Mesenchymal stem cell (in vitro differentiated cells and primary cell): ENCODE measurements at regions not wholly inside any gene's neighbourhood (a gene's known extent, or its start where the extent isn't known, plus 50 kb on each side); places are given as distances from the start of the nearest gene placed in this dataset.

Source experiments
- DNase-seq: peaks from one replicate; pipeline ENCODE4 v3.0.0-alpha.2; 2013
- H2AFZ ChIP-seq: one replicate; pipeline ENCODE4 v1.6.1; 2013; ENCODE audit warnings: low read depth, mild to moderate bottlenecking, control low read depth, inconsistent platforms, low read length, moderate library complexity
- H2AK5ac ChIP-seq: 2 replicates; pipeline ENCODE4 v1.6.1; 2013; ENCODE audit warnings: low read length, moderate library complexity, mild to moderate bottlenecking, inconsistent platforms; ENCODE audit not compliant: severe bottlenecking
- H2BK120ac ChIP-seq: one replicate; pipeline ENCODE4 v1.6.1; 2013; ENCODE audit warnings: low read depth, mild to moderate bottlenecking, inconsistent platforms, low read length, moderate library complexity
- H2BK12ac ChIP-seq, 2 experiments: one replicate each; pipeline ENCODE4 v1.6.1; 2013; ENCODE audit warnings: inconsistent platforms in 2 of 2, low read length in 2 of 2, mild to moderate bottlenecking in 2 of 2, moderate library complexity in 2 of 2, control low read depth in 1 of 2
- H2BK15ac ChIP-seq: one replicate; pipeline ENCODE4 v1.6.1; 2013; ENCODE audit warnings: mild to moderate bottlenecking, low read depth, inconsistent platforms; ENCODE audit not compliant: poor library complexity, severe bottlenecking
- H2BK5ac ChIP-seq: 2 replicates; pipeline ENCODE4 v1.6.1; 2013; ENCODE audit warnings: low read depth, mild to moderate bottlenecking, low read length, control low read depth, inconsistent platforms; ENCODE audit not compliant: poor library complexity, severe bottlenecking
- H3K14ac ChIP-seq, 2 experiments: one replicate each; pipeline ENCODE4 v1.6.1; 2013; ENCODE audit warnings: inconsistent platforms in 2 of 2, low read length in 2 of 2, control low read depth in 1 of 2, mild to moderate bottlenecking in 1 of 2, moderate library complexity in 1 of 2
- H3K18ac ChIP-seq, 2 experiments: one replicate each; pipeline ENCODE4 v1.6.1; 2013; ENCODE audit warnings: inconsistent platforms in 2 of 2, low read length in 2 of 2, control low read depth in 1 of 2, low read depth in 1 of 2, mild to moderate bottlenecking in 1 of 2
- H3K23ac ChIP-seq, 2 experiments: one replicate each; pipeline ENCODE4 v1.6.1; 2013; ENCODE audit warnings: inconsistent platforms in 2 of 2, low read length in 2 of 2, mild to moderate bottlenecking in 2 of 2, moderate library complexity in 2 of 2, control low read depth in 1 of 2
- H3K27ac ChIP-seq: 2 replicates; pipeline ENCODE4 v1.5.1; 2013; ENCODE audit warnings: mild to moderate bottlenecking, moderate library complexity, low read length, control low read depth, inconsistent platforms; ENCODE audit not compliant: poor library complexity, severe bottlenecking
- H3K27me3 ChIP-seq, 2 experiments: 2 replicates each; pipeline versions ENCODE4 v1.6.1 to v1.7.0; 2013; ENCODE audit warnings: low read length in 2 of 2, mild to moderate bottlenecking in 2 of 2, moderate library complexity in 2 of 2, control low read depth in 1 of 2, inconsistent platforms in 1 of 2; ENCODE audit not compliant: control insufficient read depth in 1 of 2, insufficient read depth in 1 of 2
- H3K36me3 ChIP-seq, 2 experiments: 2 replicates each; pipeline versions ENCODE4 v1.6.1 to v1.7.0; 2013; ENCODE audit warnings: low read length in 2 of 2, control low read depth in 1 of 2, inconsistent platforms in 1 of 2, low read depth in 1 of 2, mild to moderate bottlenecking in 1 of 2; ENCODE audit not compliant: insufficient read depth in 2 of 2, control insufficient read depth in 1 of 2
- H3K4ac ChIP-seq, 2 experiments: one replicate each; pipeline ENCODE4 v1.6.1; 2013; ENCODE audit warnings: inconsistent platforms in 2 of 2, low read length in 2 of 2, mild to moderate bottlenecking in 2 of 2, moderate library complexity in 2 of 2, control low read depth in 1 of 2, low read depth in 1 of 2
- H3K4me1 ChIP-seq: 2 replicates; pipeline ENCODE4 v1.6.1; 2013; ENCODE audit warnings: low read depth, low read length, control low read depth; ENCODE audit not compliant: control insufficient read depth, insufficient read depth
- H3K4me2 ChIP-seq: 2 replicates; pipeline ENCODE4 v1.6.1; 2013; ENCODE audit warnings: low read length, mild to moderate bottlenecking, inconsistent platforms; ENCODE audit not compliant: poor library complexity, severe bottlenecking
- H3K4me3 ChIP-seq, 2 experiments: 2 replicates each; pipeline versions ENCODE4 v1.5.1 to v1.7.0; 2013; ENCODE audit warnings: low read length in 2 of 2, mild to moderate bottlenecking in 2 of 2, control low read depth in 1 of 2, low read depth in 1 of 2; ENCODE audit not compliant: insufficient read depth in 1 of 2
- H3K79me1 ChIP-seq: replicated peaks from 2 replicates; pipeline ENCODE4 v1.6.1; 2013; ENCODE audit warnings: mild to moderate bottlenecking, control low read depth, low read length, inconsistent platforms; ENCODE audit not compliant: poor library complexity, severe bottlenecking
- H3K9ac ChIP-seq: 2 replicates; pipeline ENCODE4 v1.7.0; 2013; ENCODE audit warnings: mild to moderate bottlenecking, low read length, moderate library complexity
- H3K9me3 ChIP-seq: 2 replicates; pipeline ENCODE4 v1.7.0; 2013; ENCODE audit warnings: mild to moderate bottlenecking, low read length; ENCODE audit not compliant: control insufficient read depth
- H4K8ac ChIP-seq: one replicate; pipeline ENCODE4 v1.6.1; 2013; ENCODE audit warnings: inconsistent platforms, mild to moderate bottlenecking, low read length, moderate library complexity
- H4K91ac ChIP-seq: one replicate; pipeline ENCODE4 v1.6.1; 2013; ENCODE audit warnings: mild to moderate bottlenecking, low read length, inconsistent platforms
- WGBS: methylation state at CpG from one replicate; pipeline ENCODE4 v1.1.7; 2013; ENCODE audit warnings: mixed read lengths; 5-methylcytosine and 5-hydroxymethylcytosine counted together

- Histone ChIP-seq H4K91ac (no peak overlapping the region), H3K4me2 (no peak overlapping the region), H2BK15ac (no peak overlapping the region), H3K18ac (no peak overlapping the region), H4K8ac (no peak overlapping the region), H3K9me3 (no peaks in the 10 kb centered on the region), H3K27ac (no peak overlapping the region), H2BK12ac (no peak overlapping the region), H3K23ac (no peak overlapping the region), H3K4me1 (peaks cover 4% of the 10 kb centered on the region), H3K9ac (no peak overlapping the region), H3K14ac (no peak overlapping the region), H3K27me3 (peaks cover 0 to 13% of the 10 kb centered on the region in 2 experiments), H3K36me3 (no peaks in the 10 kb centered on the region), H2AK5ac (no peak overlapping the region), H2BK5ac (no peak overlapping the region), H3K4me3 (no peak overlapping the region), H2AFZ (no peak overlapping the region), H3K4ac (no peak overlapping the region), H2BK120ac (no peak overlapping the region), H3K79me1 (no peaks in the 10 kb centered on the region)
- no peak for DNase-seq
- WGBS, result 78% methylated on average over 7 of the region's 7 CpGs
Measured at GRCh38 chr10:78475437-78475836, 441.8 kb downstream of the RPS24 start.

GRCh38 chr10:78476156-78476555, 442.5 kb downstream of the RPS24 start:
- no peak overlapping the region for H3K9ac ChIP-seq
- H3K36me3 ChIP-seq, result no peaks in the 10 kb centered on the region
- H3K4ac ChIP-seq, result no peak overlapping the region
- H3K14ac ChIP-seq, result no peak overlapping the region
- no peak overlapping the region for H3K27ac ChIP-seq
- no peak for DNase-seq
- H3K4me3 ChIP-seq, result no peak overlapping the region
- WGBS, result 90% methylated on average over 8 of the region's 8 CpGs
- H2BK15ac ChIP-seq, result no peak overlapping the region
- no peak overlapping the region for H2AFZ ChIP-seq
- H2BK5ac ChIP-seq, result no peak overlapping the region
- H4K91ac ChIP-seq, result no peak overlapping the region
- no peak overlapping the region for H3K18ac ChIP-seq
- H3K23ac ChIP-seq, result no peak overlapping the region
- H4K8ac ChIP-seq, result no peak overlapping the region
- no peaks in the 10 kb centered on the region for H3K9me3 ChIP-seq
- no peak overlapping the region for H2BK120ac ChIP-seq
- H2AK5ac ChIP-seq, result no peak overlapping the region
- H3K79me1 ChIP-seq, result no peaks in the 10 kb centered on the region
- peaks cover 0 to 13% of the 10 kb centered on the region in 2 experiments for H3K27me3 ChIP-seq
- no peak overlapping the region for H2BK12ac ChIP-seq
- no peak overlapping the region for H3K4me2 ChIP-seq
- H3K4me1 ChIP-seq, result peaks cover 2% of the 10 kb centered on the region

- H2BK5ac ChIP-seq, result no peak overlapping the region
- no peak overlapping the region for H2BK120ac ChIP-seq
- H2BK12ac ChIP-seq, result no peak overlapping the region
- H2AFZ ChIP-seq, result no peak overlapping the region
- H3K79me1 ChIP-seq, result no peaks in the 10 kb centered on the region
- H3K27ac ChIP-seq, result no peak overlapping the region
- H3K36me3 ChIP-seq, result no peaks in the 10 kb centered on the region
- no peak overlapping the region for H4K8ac ChIP-seq
- WGBS, result 72% methylated on average over 6 of the region's 6 CpGs
- H3K9me3 ChIP-seq, result no peaks in the 10 kb centered on the region
- H2AK5ac ChIP-seq, result no peak overlapping the region
- H3K27me3 ChIP-seq, result peaks cover 0 to 13% of the 10 kb centered on the region in 2 experiments
- DNase-seq, result no peak
- H3K4me1 ChIP-seq, result peaks cover 2% of the 10 kb centered on the region
- H3K4me2 ChIP-seq, result no peak overlapping the region
- no peak overlapping the region for H3K18ac ChIP-seq
- H3K14ac ChIP-seq, result no peak overlapping the region
- H3K23ac ChIP-seq, result no peak overlapping the region
- H3K9ac ChIP-seq, result no peak overlapping the region
- H3K4me3 ChIP-seq, result no peak overlapping the region
- H3K4ac ChIP-seq, result no peak overlapping the region
- no peak overlapping the region for H2BK15ac ChIP-seq
- H4K91ac ChIP-seq, result no peak overlapping the region
Measured at GRCh38 chr10:78476844-78477243, 443.2 kb downstream of the RPS24 start.

GRCh38 chr10:78478919-78479318, 445.3 kb downstream of the RPS24 start:
- Histone ChIP-seq H3K27ac (no peak overlapping the region), H3K4me2 (no peak overlapping the region), H3K18ac (no peak overlapping the region), H3K27me3 (peaks cover 0 to 13% of the 10 kb centered on the region in 2 experiments), H3K9ac (no peak overlapping the region), H3K79me1 (no peaks in the 10 kb centered on the region), H2AFZ (no peak overlapping the region), H3K4me3 (no peak overlapping the region), H3K4ac (no peak overlapping the region), H2BK12ac (no peak overlapping the region), H3K23ac (no peak overlapping the region), H4K8ac (no peak overlapping the region), H2BK5ac (no peak overlapping the region), H2BK15ac (no peak overlapping the region), H3K36me3 (no peaks in the 10 kb centered on the region), H3K4me1 (peaks cover 2% of the 10 kb centered on the region), H2AK5ac (no peak overlapping the region), H3K14ac (no peak overlapping the region), H2BK120ac (no peak overlapping the region), H4K91ac (no peak overlapping the region), H3K9me3 (no peaks in the 10 kb centered on the region)
- 88% methylated on average over 5 of the region's 5 CpGs for WGBS
- no peak for DNase-seq
